ENCODE measurements at regions not wholly inside any gene's neighbourhood (a gene's known extent, or its start where the extent isn't known, plus 50 kb on each side); places are given as distances from the start of the nearest gene placed in this dataset.

DNA sequence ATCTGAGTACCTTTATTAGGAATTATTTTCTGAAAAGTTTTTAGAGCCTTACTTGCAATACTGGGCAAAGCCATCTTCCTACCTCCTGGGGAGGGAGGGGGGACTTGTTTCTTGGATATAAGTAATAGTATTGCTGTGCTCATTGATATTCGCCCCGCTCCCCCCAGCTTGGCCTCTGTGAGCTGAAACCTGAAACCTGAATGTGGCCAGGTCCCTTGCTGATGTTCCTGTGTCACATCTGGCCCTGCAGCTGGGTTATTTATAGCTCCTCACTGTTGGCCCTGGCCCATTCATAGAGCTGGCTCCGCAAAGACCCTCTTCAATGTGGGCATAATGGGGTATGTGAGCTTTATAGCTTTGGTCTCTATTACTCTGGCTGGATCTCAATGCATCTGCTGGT is 59.5 kb downstream of the FRMPD3 start (continued):
- TF ChIP-seq NFXL1 (IDR thresholded peaks at IDR 0.05; ENCODE audit: borderline replicate concordance) = no peak
- TF ChIP-seq CREM (IDR thresholded peaks at IDR 0.05; ENCODE audit: low read depth) = no peak
- no peak for TF ChIP-seq RUNX3 (IDR thresholded peaks at IDR 0.05; ENCODE audit: low read length)
- TF ChIP-seq, protein P1, sequence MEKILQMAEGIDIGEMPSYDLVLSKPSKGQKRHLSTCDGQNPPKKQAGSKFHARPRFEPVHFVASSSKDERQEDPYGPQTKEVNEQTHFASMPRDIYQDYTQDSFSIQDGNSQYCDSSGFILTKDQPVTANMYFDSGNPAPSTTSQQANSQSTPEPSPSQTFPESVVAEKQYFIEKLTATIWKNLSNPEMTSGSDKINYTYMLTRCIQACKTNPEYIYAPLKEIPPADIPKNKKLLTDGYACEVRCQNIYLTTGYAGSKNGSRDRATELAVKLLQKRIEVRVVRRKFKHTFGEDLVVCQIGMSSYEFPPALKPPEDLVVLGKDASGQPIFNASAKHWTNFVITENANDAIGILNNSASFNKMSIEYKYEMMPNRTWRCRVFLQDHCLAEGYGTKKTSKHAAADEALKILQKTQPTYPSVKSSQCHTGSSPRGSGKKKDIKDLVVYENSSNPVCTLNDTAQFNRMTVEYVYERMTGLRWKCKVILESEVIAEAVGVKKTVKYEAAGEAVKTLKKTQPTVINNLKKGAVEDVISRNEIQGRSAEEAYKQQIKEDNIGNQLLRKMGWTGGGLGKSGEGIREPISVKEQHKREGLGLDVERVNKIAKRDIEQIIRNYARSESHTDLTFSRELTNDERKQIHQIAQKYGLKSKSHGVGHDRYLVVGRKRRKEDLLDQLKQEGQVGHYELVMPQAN (conservative IDR thresholded peaks at IDR 0.05) = no peak

DNA sequence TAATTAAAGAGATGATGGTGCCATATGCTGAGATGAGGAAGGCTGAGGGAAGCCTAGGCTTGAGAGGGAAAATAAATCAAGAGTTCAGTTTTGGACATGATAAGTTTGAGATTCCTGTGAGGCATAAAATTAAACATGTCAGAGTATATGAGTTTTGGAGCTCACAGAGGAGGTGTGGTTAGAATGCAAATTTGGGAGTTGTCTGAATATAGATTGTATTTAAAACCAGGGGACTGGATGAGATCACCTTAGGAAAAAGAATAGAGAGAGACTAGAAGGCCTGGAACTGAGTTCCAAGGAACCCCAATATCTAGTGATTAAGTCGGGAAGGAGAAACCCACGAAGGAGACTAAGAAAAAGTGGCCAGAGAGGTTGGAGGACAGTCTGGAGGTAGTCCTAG is 65.5 kb downstream of the FRMPD3 start:
- Histone ChIP-seq H3K79me2 (ENCODE audit: control insufficient read depth, insufficient read depth, low read length) (no peaks in the 10 kb centered on the region), H3K4me2 (ENCODE audit: control insufficient read depth, insufficient read depth) (no peak overlapping the region), H3K27me3 (replicated peaks in 1 of 2; ENCODE audit: control insufficient read depth in 2 of 2, insufficient read depth in 2 of 2, low read length in 1 of 2) (no peaks in the 10 kb centered on the region), H3K36me3 (ENCODE audit: control insufficient read depth in 2 of 2, insufficient read depth in 2 of 2, low read length in 1 of 2) (no peaks in the 10 kb centered on the region), H3K9me3 (replicated peaks; ENCODE audit: control insufficient read depth, insufficient read depth, low read length) (no peaks in the 10 kb centered on the region), H3K4me1 (ENCODE audit: control insufficient read depth, insufficient read depth, low read length) (no peaks in the 10 kb centered on the region), H3K9ac (ENCODE audit: control insufficient read depth, insufficient read depth, low read length) (no peak overlapping the region), H3K27ac (ENCODE audit: control insufficient read depth, insufficient read depth) (no peak overlapping the region), H4K20me1 (ENCODE audit: control insufficient read depth, insufficient read depth) (no peaks in the 10 kb centered on the region), H2AFZ (ENCODE audit: control insufficient read depth, low read depth, low read length) (no peak overlapping the region), H3K4me3 (no peak overlapping the region)
- ChIA-PET SMC1A (ENCODE audit: uncharacterized antibody, unreplicated experiment) (no interaction called here), RAD21 (ENCODE audit: unreplicated experiment) (no interaction called here), CTCF (interaction anchor here (0.7 to 1.2 kb wide), 2 partner anchors 27 to 31 kb away, joined by 3 read pairs; no protein-coding TSS in a partner anchor), POLR2A (no interaction called here)
- WGBS (ENCODE audit: insufficient coverage, insufficient replicate concordance, low lambda C conversion rate, missing lambda C conversion rate) = 42% methylated on average over 2 of the region's 2 CpGs
- TF ChIP-seq ZZZ3 (IDR thresholded peaks at IDR 0.05; ENCODE audit: control insufficient read depth, insufficient read length, low read depth) (no peak), MTA2 (IDR thresholded peaks at IDR 0.05; ENCODE audit: low read depth) (no peak), ZBED1 (IDR thresholded peaks at IDR 0.05; ENCODE audit: borderline replicate concordance) (no peak)
- FAIRE-seq = no peak
- in situ Hi-C loops (cut with MboI) (no loop called here), intact Hi-C loops (cut with micrococcal nuclease; ENCODE audit: unreplicated experiment) (no loop called here)
- no peak for ATAC-seq
- no TSS peak for BruUV-seq (replicated peaks)
- DNase-seq (ENCODE audit: low read depth, low spot score) = no peak
